ENCODE measurements at regions not wholly inside any gene's neighbourhood (a gene's known extent, or its start where the extent isn't known, plus 50 kb on each side); places are given as distances from the start of the nearest gene placed in this dataset.
"Not testable (repeated sequence)": the region's sequence is repeated elsewhere in the genome, so short reads cannot be mapped to it uniquely, and the experiment has no call there.

GRCh38 chr6:90463359-90463758 is 123.5 kb downstream of the MAP3K7 start:
- DNase-seq, result no peak

GRCh38 chr6:90462102-90462501 is 124.8 kb downstream of the MAP3K7 start:
- DNase-seq, result no peak

GRCh38 chr6:90461383-90461782 is 125.5 kb downstream of the MAP3K7 start:
- no peak for DNase-seq

- no peak for DNase-seq
Measured at GRCh38 chr6:90460051-90460450, 126.8 kb downstream of the MAP3K7 start.

- no peak for DNase-seq
Measured at GRCh38 chr6:90459225-90459758, 127.6 kb downstream of the MAP3K7 start.

GRCh38 chr6:90458353-90459224 is 128.3 kb downstream of the MAP3K7 start:
- DNase-seq, result no peak

GRCh38 chr6:90457867-90458259 is 129.0 kb downstream of the MAP3K7 start:
- no peak for DNase-seq

GRCh38 chr6:90456997-90457866 is 129.6 kb downstream of the MAP3K7 start:
- DNase-seq, result not testable (repeated sequence)

GRCh38 chr6:90456001-90456400 is 130.9 kb downstream of the MAP3K7 start:
- DNase-seq, result no peak

- DNase-seq, result no peak
Measured at GRCh38 chr6:90454836-90455427, 131.9 kb downstream of the MAP3K7 start.

- no peak for DNase-seq
Measured at GRCh38 chr6:90450268-90450953, 136.5 kb downstream of the MAP3K7 start.

GRCh38 chr6:90449311-90449710 is 137.6 kb downstream of the MAP3K7 start:
- no peak for DNase-seq

GRCh38 chr6:90448836-90449235 is 138.0 kb downstream of the MAP3K7 start:
- no peak for DNase-seq

GRCh38 chr6:90446164-90446563 is 140.7 kb downstream of the MAP3K7 start:
- no peak for DNase-seq

- no peak for DNase-seq
Measured at GRCh38 chr6:90445533-90446108, 141.3 kb downstream of the MAP3K7 start.

- DNase-seq, result no peak
Measured at GRCh38 chr6:90444160-90444714, 142.6 kb downstream of the MAP3K7 start.

GRCh38 chr6:90442366-90442765 is 144.5 kb downstream of the MAP3K7 start:
- DNase-seq, result peak; percentile 37

- DNase-seq, result no peak
Measured at GRCh38 chr6:90440586-90441283, 144.1 kb upstream of the BACH2 start.

- DNase-seq, result no peak
Measured at GRCh38 chr6:90439586-90439985, 142.9 kb upstream of the BACH2 start.

GRCh38 chr6:90436403-90436802 is 139.8 kb upstream of the BACH2 start:
- DNase-seq, result no peak

- no peak for DNase-seq
Measured at GRCh38 chr6:90435207-90435899, 138.7 kb upstream of the BACH2 start.
